GM23338 (cell line): ENCODE measurements at regions not wholly inside any gene's neighbourhood (a gene's known extent, or its start where the extent isn't known, plus 50 kb on each side); places are given as distances from the start of the nearest gene placed in this dataset.

Experiments used
- ATAC-seq: fragments of 200-7000 bp; cut with Tn5 transposase; 3 replicates; pipeline ENCODE4 v1.9.1; 2020
- DNase-seq: peaks from one replicate; pipeline ENCODE4 v3.0.0-alpha.2; 2015; ENCODE audit warnings: low spot score
- H2AFZ ChIP-seq: fragments of 200-600 bp; sonication (generic); 2 replicates; pipeline ENCODE4 v1.8.0; 2016; ENCODE audit warnings: antibody characterized with exemption, mild to moderate bottlenecking, moderate library complexity
- H3F3A ChIP-seq: fragments of 200-600 bp; sonication (generic); replicated peaks from 2 replicates; pipeline ENCODE4 v1.8.0; 2017; ENCODE audit warnings: antibody characterized with exemption, mixed run types, low read depth
- H3K27ac ChIP-seq: fragments of 200-600 bp; sonication (generic); 2 replicates; pipeline ENCODE4 v1.6.1; 2016; ENCODE audit warnings: low read depth
- H3K27me3 ChIP-seq: fragments of 200-600 bp; sonication (generic); 2 replicates; pipeline ENCODE4 v1.8.0; 2016; ENCODE audit warnings: mild to moderate bottlenecking, mixed run types, moderate library complexity; ENCODE audit not compliant: insufficient read depth
- H3K36me3 ChIP-seq: fragments of 200-600 bp; sonication (generic); 2 replicates; pipeline ENCODE4 v1.8.0; 2016; ENCODE audit warnings: mild to moderate bottlenecking; ENCODE audit not compliant: insufficient read depth
- H3K4me1 ChIP-seq: fragments of 200-600 bp; sonication (generic); 2 replicates; pipeline ENCODE4 v1.8.0; 2016; ENCODE audit warnings: mild to moderate bottlenecking, moderate library complexity; ENCODE audit not compliant: insufficient read depth
- H3K4me2 ChIP-seq: fragments of 200-600 bp; sonication (generic); 2 replicates; pipeline ENCODE4 v1.7.1; 2017; ENCODE audit warnings: mixed run types
- H3K4me3 ChIP-seq: fragments of 200-600 bp; sonication (generic); 2 replicates; pipeline ENCODE4 v1.6.1; 2016; ENCODE audit warnings: mixed run types
- H3K79me2 ChIP-seq: fragments of 200-600 bp; sonication (generic); replicated peaks from 2 replicates; pipeline ENCODE4 v1.8.0; 2017; ENCODE audit warnings: mild to moderate bottlenecking; ENCODE audit not compliant: insufficient read depth
- H3K9me2 ChIP-seq: fragments of 200-600 bp; sonication (generic); 2 replicates; pipeline ENCODE4 v1.8.0; 2017; ENCODE audit not compliant: insufficient read depth
- H4K20me1 ChIP-seq: fragments of 200-600 bp; sonication (generic); replicated peaks from 2 replicates; pipeline ENCODE4 v1.8.0; 2017; ENCODE audit warnings: mild to moderate bottlenecking; ENCODE audit not compliant: insufficient read depth
- H3K27ac Mint-ChIP-seq: 2 replicates; pipeline ENCODE4 v1.8.0; 2020; ENCODE audit warnings: inconsistent platforms, mild to moderate bottlenecking, moderate library complexity, mixed read lengths
- H3K27me3 Mint-ChIP-seq: 3 replicates; pipeline ENCODE4 v1.8.0; 2022; ENCODE audit warnings: low read depth, mild to moderate bottlenecking, moderate library complexity, mixed read lengths, inconsistent platforms; ENCODE audit not compliant: insufficient read depth, poor library complexity
- H3K36me3 Mint-ChIP-seq: 3 replicates; pipeline ENCODE4 v1.8.0; 2021; ENCODE audit warnings: low read depth, mild to moderate bottlenecking, inconsistent platforms, moderate library complexity, mixed read lengths
- H3K4me1 Mint-ChIP-seq: 3 replicates; pipeline ENCODE4 v1.8.0; 2020; ENCODE audit warnings: mild to moderate bottlenecking, inconsistent platforms, mixed read lengths
- H3K4me3 Mint-ChIP-seq: 3 replicates; pipeline ENCODE4 v1.8.0; 2021; ENCODE audit warnings: moderate library complexity, mild to moderate bottlenecking, inconsistent platforms, mixed read lengths
- H3K9me3 Mint-ChIP-seq: 3 replicates; pipeline ENCODE4 v1.8.0; 2020; ENCODE audit warnings: moderate library complexity, mild to moderate bottlenecking, inconsistent platforms, mixed read lengths
- CREB1 ChIP-seq: fragments of 250-450 bp; sonication (Bioruptor Pico); IDR thresholded peaks from 2 replicates; pipeline ENCODE4 v1.5.0; 2020; ENCODE audit warnings: low read depth, mild to moderate bottlenecking, moderate library complexity
- EZH2phosphoT487 ChIP-seq: fragments of 200-600 bp; sonication (generic); IDR thresholded peaks from one replicate; pipeline ENCODE4 v1.8.1; 2018; ENCODE audit warnings: antibody characterized with exemption; ENCODE audit not compliant: unreplicated experiment
- JUNB ChIP-seq: IDR thresholded peaks from one replicate; pipeline ENCODE4 v1.6.1; 2016; ENCODE audit warnings: antibody characterized with exemption; ENCODE audit not compliant: unreplicated experiment
- NANOG ChIP-seq: IDR thresholded peaks from 2 replicates; pipeline ENCODE4 v1.6.1; 2016; ENCODE audit warnings: antibody characterized with exemption, borderline replicate concordance
- POLR2AphosphoS5 ChIP-seq: IDR thresholded peaks from 2 replicates; pipeline ENCODE4 v1.6.1; 2016; ENCODE audit warnings: antibody characterized with exemption, low read depth
- ZNF114 ChIP-seq: fragments of 250-450 bp; sonication (Bioruptor Pico); IDR thresholded peaks from 2 replicates; pipeline ENCODE4 v1.5.0; 2020; ENCODE audit warnings: mild to moderate bottlenecking, moderate library complexity
- ZNF331 ChIP-seq: fragments of 250-450 bp; sonication (Bioruptor Pico); IDR thresholded peaks from 2 replicates; pipeline ENCODE4 v1.5.0; 2020; ENCODE audit warnings: low read depth, mild to moderate bottlenecking, moderate library complexity
- TF ChIP-seq, protein P1 (sequence below): fragments of 250-450 bp; sonication (Bioruptor Pico); IDR thresholded peaks from 2 replicates; pipeline ENCODE4 v1.5.0; 2020; ENCODE audit warnings: mild to moderate bottlenecking, moderate library complexity
- TF ChIP-seq, protein P2 (sequence below): IDR thresholded peaks from one replicate; pipeline ENCODE4 v1.6.1; 2018; ENCODE audit warnings: antibody characterized with exemption; ENCODE audit not compliant: unreplicated experiment
- TF ChIP-seq, protein P3 (sequence below), 2 experiments: fragments of 200-600 bp in 1 of 2; sonication (generic) in 1 of 2; conservative IDR thresholded peaks; 2 replicates each; pipeline versions ENCODE4 v1.5.1 to v1.6.1; 2016 to 2017; ENCODE audit warnings: antibody characterized with exemption in 2 of 2, low read depth in 2 of 2, mild to moderate bottlenecking in 2 of 2, moderate library complexity in 1 of 2
- TF ChIP-seq, protein P4 (sequence below): IDR thresholded peaks from 2 replicates; pipeline ENCODE4 v1.6.1; 2016; ENCODE audit warnings: antibody characterized with exemption

DNA sequence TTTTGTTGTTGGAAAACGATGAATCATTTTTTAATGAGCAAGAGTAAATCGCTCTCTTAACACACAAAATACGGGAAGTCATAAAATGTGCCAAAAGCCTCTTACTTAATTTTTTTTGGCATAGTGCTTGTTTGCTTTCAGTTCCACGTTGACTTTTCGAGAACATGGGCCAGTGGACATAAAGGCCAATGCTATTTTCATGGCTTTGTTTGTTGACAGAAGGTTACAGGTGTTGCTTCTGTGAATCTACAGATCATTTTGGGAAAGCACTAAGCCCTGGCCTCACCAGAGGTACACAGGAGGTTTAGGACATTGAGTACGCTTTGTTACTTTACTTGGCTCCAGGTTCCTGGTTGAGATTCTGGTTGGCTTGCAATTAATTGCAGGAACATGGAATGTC is 199.4 kb upstream of the HMCN1 start:
- H3K27ac Mint-ChIP-seq = no peak overlapping the region
- ATAC-seq = no peak
- Histone ChIP-seq H3K9me2 (peaks cover 10% of the 10 kb centered on the region), H3K27me3 (no peaks in the 10 kb centered on the region), H3K79me2 (no peaks in the 10 kb centered on the region), H3K4me3 (no peak overlapping the region), H2AFZ (no peak overlapping the region; the same call in 1 of the 2 replicates), H3K36me3 (no peaks in the 10 kb centered on the region), H4K20me1 (no peaks in the 10 kb centered on the region), H3K4me1 (peaks cover 27% of the 10 kb centered on the region), H3K27ac (no peak overlapping the region), H3K4me2 (no peak overlapping the region), H3F3A (no peaks in the 10 kb centered on the region)
- no peak overlapping the region for H3K4me3 Mint-ChIP-seq
- H3K9me3 Mint-ChIP-seq = no peaks in the 10 kb centered on the region; the same call in 2 of the 3 replicates
- peaks cover 13% of the 10 kb centered on the region for H3K36me3 Mint-ChIP-seq
- peaks cover 7% of the 10 kb centered on the region for H3K27me3 Mint-ChIP-seq
- H3K4me1 Mint-ChIP-seq = peaks cover 51% of the 10 kb centered on the region
- no peak for DNase-seq
- TF ChIP-seq EZH2phosphoT487 = no peak
- TF ChIP-seq POLR2AphosphoS5 = no peak
- TF ChIP-seq, protein P1, sequence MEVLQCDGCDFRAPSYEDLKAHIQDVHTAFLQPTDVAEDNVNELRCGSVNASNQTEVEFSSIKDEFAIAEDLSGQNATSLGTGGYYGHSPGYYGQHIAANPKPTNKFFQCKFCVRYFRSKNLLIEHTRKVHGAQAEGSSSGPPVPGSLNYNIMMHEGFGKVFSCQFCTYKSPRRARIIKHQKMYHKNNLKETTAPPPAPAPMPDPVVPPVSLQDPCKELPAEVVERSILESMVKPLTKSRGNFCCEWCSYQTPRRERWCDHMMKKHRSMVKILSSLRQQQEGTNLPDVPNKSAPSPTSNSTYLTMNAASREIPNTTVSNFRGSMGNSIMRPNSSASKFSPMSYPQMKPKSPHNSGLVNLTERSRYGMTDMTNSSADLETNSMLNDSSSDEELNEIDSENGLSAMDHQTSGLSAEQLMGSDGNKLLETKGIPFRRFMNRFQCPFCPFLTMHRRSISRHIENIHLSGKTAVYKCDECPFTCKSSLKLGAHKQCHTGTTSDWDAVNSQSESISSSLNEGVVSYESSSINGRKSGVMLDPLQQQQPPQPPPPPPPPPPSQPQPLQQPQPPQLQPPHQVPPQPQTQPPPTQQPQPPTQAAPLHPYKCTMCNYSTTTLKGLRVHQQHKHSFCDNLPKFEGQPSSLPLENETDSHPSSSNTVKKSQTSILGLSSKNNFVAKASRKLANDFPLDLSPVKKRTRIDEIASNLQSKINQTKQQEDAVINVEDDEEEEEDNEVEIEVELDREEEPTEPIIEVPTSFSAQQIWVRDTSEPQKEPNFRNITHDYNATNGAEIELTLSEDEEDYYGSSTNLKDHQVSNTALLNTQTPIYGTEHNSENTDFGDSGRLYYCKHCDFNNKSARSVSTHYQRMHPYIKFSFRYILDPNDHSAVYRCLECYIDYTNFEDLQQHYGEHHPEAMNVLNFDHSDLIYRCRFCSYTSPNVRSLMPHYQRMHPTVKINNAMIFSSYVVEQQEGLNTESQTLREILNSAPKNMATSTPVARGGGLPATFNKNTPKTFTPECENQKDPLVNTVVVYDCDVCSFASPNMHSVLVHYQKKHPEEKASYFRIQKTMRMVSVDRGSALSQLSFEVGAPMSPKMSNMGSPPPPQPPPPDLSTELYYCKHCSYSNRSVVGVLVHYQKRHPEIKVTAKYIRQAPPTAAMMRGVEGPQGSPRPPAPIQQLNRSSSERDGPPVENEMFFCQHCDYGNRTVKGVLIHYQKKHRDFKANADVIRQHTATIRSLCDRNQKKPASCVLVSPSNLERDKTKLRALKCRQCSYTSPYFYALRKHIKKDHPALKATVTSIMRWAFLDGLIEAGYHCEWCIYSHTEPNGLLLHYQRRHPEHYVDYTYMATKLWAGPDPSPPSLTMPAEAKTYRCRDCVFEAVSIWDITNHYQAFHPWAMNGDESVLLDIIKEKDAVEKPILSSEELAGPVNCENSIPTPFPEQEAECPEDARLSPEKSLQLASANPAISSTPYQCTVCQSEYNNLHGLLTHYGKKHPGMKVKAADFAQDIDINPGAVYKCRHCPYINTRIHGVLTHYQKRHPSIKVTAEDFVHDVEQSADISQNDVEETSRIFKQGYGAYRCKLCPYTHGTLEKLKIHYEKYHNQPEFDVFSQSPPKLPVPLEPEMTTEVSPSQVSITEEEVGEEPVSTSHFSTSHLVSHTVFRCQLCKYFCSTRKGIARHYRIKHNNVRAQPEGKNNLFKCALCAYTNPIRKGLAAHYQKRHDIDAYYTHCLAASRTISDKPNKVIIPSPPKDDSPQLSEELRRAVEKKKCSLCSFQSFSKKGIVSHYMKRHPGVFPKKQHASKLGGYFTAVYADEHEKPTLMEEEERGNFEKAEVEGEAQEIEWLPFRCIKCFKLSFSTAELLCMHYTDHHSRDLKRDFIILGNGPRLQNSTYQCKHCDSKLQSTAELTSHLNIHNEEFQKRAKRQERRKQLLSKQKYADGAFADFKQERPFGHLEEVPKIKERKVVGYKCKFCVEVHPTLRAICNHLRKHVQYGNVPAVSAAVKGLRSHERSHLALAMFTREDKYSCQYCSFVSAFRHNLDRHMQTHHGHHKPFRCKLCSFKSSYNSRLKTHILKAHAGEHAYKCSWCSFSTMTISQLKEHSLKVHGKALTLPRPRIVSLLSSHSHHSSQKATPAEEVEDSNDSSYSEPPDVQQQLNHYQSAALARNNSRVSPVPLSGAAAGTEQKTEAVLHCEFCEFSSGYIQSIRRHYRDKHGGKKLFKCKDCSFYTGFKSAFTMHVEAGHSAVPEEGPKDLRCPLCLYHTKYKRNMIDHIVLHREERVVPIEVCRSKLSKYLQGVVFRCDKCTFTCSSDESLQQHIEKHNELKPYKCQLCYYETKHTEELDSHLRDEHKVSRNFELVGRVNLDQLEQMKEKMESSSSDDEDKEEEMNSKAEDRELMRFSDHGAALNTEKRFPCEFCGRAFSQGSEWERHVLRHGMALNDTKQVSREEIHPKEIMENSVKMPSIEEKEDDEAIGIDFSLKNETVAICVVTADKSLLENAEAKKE (CRISPR knock-in tag) = no peak
- no peak for TF ChIP-seq CREB1 (CRISPR knock-in tag)
- TF ChIP-seq, protein P2, sequence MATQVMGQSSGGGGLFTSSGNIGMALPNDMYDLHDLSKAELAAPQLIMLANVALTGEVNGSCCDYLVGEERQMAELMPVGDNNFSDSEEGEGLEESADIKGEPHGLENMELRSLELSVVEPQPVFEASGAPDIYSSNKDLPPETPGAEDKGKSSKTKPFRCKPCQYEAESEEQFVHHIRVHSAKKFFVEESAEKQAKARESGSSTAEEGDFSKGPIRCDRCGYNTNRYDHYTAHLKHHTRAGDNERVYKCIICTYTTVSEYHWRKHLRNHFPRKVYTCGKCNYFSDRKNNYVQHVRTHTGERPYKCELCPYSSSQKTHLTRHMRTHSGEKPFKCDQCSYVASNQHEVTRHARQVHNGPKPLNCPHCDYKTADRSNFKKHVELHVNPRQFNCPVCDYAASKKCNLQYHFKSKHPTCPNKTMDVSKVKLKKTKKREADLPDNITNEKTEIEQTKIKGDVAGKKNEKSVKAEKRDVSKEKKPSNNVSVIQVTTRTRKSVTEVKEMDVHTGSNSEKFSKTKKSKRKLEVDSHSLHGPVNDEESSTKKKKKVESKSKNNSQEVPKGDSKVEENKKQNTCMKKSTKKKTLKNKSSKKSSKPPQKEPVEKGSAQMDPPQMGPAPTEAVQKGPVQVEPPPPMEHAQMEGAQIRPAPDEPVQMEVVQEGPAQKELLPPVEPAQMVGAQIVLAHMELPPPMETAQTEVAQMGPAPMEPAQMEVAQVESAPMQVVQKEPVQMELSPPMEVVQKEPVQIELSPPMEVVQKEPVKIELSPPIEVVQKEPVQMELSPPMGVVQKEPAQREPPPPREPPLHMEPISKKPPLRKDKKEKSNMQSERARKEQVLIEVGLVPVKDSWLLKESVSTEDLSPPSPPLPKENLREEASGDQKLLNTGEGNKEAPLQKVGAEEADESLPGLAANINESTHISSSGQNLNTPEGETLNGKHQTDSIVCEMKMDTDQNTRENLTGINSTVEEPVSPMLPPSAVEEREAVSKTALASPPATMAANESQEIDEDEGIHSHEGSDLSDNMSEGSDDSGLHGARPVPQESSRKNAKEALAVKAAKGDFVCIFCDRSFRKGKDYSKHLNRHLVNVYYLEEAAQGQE = no peak
- TF ChIP-seq ZNF331 (CRISPR knock-in tag) = no peak
- TF ChIP-seq ZNF114 (CRISPR knock-in tag) = no peak
- TF ChIP-seq, protein P3, sequence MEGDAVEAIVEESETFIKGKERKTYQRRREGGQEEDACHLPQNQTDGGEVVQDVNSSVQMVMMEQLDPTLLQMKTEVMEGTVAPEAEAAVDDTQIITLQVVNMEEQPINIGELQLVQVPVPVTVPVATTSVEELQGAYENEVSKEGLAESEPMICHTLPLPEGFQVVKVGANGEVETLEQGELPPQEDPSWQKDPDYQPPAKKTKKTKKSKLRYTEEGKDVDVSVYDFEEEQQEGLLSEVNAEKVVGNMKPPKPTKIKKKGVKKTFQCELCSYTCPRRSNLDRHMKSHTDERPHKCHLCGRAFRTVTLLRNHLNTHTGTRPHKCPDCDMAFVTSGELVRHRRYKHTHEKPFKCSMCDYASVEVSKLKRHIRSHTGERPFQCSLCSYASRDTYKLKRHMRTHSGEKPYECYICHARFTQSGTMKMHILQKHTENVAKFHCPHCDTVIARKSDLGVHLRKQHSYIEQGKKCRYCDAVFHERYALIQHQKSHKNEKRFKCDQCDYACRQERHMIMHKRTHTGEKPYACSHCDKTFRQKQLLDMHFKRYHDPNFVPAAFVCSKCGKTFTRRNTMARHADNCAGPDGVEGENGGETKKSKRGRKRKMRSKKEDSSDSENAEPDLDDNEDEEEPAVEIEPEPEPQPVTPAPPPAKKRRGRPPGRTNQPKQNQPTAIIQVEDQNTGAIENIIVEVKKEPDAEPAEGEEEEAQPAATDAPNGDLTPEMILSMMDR (conservative IDR thresholded peaks at IDR 0.05; ENCODE audit: low read depth in 2 of 2) = no peak
- no peak for TF ChIP-seq NANOG
- TF ChIP-seq JUNB = no peak
- TF ChIP-seq, protein P4, sequence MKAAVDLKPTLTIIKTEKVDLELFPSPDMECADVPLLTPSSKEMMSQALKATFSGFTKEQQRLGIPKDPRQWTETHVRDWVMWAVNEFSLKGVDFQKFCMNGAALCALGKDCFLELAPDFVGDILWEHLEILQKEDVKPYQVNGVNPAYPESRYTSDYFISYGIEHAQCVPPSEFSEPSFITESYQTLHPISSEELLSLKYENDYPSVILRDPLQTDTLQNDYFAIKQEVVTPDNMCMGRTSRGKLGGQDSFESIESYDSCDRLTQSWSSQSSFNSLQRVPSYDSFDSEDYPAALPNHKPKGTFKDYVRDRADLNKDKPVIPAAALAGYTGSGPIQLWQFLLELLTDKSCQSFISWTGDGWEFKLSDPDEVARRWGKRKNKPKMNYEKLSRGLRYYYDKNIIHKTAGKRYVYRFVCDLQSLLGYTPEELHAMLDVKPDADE = no peak
